WI38 (cell line): ENCODE measurements at regions not wholly inside any gene's neighbourhood (a gene's known extent, or its start where the extent isn't known, plus 50 kb on each side); places are given as distances from the start of the nearest gene placed in this dataset.
"Not testable (repeated sequence)": the region's sequence is repeated elsewhere in the genome, so short reads cannot be mapped to it uniquely, and the experiment has no call there.

ENCODE experiments used
- H3K4me3 ChIP-seq: 2 replicates; pipeline ENCODE4 v1.5.1; 2011; ENCODE audit warnings: low read depth, mild to moderate bottlenecking, control low read depth, low read length
- CTCF ChIP-seq: IDR thresholded peaks from 2 replicates; pipeline ENCODE4 v1.5.1; 2012; ENCODE audit warnings: low read depth, mild to moderate bottlenecking, control low read depth, low read length

GRCh38 chr11:69877235-69877634 lies 58.0 kb upstream of the FGF3 start:
- no peak overlapping the region for H3K4me3 ChIP-seq
- no peak for TF ChIP-seq CTCF

- H3K4me3 ChIP-seq, result not testable (repeated sequence)
These were observed 58.5 kb upstream of the FGF3 start for GRCh38 chr11:69877704-69878103.

GRCh38 chr11:69878144-69878883 lies 59.1 kb upstream of the FGF3 start:
- H3K4me3 ChIP-seq, result no peak overlapping the region
- TF ChIP-seq CTCF, result no peak

- TF ChIP-seq CTCF, result no peak
- H3K4me3 ChIP-seq, result no peak overlapping the region
These were observed 59.9 kb upstream of the FGF3 start for GRCh38 chr11:69878927-69879728.

GRCh38 chr11:69879729-69880005 lies 60.5 kb upstream of the FGF3 start:
- no peak for TF ChIP-seq CTCF

GRCh38 chr11:69880041-69880825 lies 61.0 kb upstream of the FGF3 start:
- no peak overlapping the region for H3K4me3 ChIP-seq
- TF ChIP-seq CTCF, result no peak

More at GRCh38 chr11:69879729-69880005, 60.5 kb upstream of the FGF3 start:
- no peak overlapping the region for H3K4me3 ChIP-seq

GRCh38 chr11:69880826-69881445 lies 61.7 kb upstream of the FGF3 start:
- TF ChIP-seq CTCF, result no peak
- H3K4me3 ChIP-seq, result no peak overlapping the region
